GM12891 (cell line): ENCODE measurements at regions not wholly inside any gene's neighbourhood (a gene's known extent, or its start where the extent isn't known, plus 50 kb on each side); places are given as distances from the start of the nearest gene placed in this dataset.

Experiments used
- POLR2A ChIP-seq: IDR thresholded peaks from 2 replicates; pipeline ENCODE4 v1.6.1; 2011; ENCODE audit warnings: low read depth, low read length, control low read depth
- POLR2AphosphoS5 ChIP-seq: IDR thresholded peaks from 2 replicates; pipeline ENCODE4 v1.6.1; 2011; ENCODE audit warnings: low read depth, low read length, control low read depth
- TAF1 ChIP-seq: IDR thresholded peaks from 2 replicates; pipeline ENCODE4 v1.6.1; 2011; ENCODE audit warnings: low read depth, low read length, control low read depth

GRCh38 chr11:116037861-116038260 is 533.6 kb upstream of the CADM1 start:
- TF ChIP-seq POLR2A = no peak
- TF ChIP-seq TAF1 = no peak
- TF ChIP-seq POLR2AphosphoS5 = no peak
